NCI-H2196 (cell line): ENCODE measurements at regions not wholly inside any gene's neighbourhood (a gene's known extent, or its start where the extent isn't known, plus 50 kb on each side); places are given as distances from the start of the nearest gene placed in this dataset.

Source experiments
- DNase-seq: peaks from one replicate; lab custom pipeline; 2025; ENCODE audit not compliant: unreplicated experiment; lab: John Stamatoyannopoulos, UW

DNA sequence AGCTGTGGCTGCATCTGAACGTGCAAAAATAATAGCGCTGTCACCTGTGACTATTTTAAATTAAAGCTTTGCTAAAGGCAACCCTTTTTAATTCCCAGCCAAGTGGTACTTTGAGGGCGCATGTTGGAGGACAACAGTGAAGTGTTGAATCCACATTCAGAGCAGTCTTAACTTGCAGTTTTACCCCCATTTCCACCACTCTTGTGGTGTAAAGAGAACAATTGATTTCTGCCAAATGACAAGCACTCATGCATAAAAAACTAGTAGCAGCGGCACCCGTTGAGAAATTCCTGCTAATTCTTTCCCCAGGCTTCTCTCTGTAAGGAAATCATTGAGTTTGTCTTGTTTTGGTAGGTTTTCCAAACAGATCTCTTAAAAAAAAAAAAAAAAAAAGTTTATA lies 1033.3 kb downstream of the EFNB2 start:
- DNase-seq = no peak

DNA sequence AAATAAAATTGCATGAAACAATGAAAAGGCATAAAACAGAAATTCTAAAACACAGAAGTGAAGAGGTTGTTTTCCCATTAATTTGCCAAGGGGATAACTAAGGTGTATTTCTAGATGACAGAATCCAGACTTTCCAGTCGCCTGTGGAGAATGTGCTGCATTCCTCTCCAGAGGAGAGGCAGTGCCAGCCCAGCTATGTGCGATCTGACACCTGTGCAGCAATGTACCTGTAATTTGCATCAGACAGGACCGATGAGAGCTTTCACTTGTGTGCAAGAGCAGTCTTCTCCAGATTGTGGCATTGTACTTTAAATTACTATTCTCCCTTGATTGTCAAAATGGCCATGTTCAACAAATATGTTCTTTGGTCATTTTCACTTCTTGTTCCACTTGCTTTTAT lies 1037.9 kb downstream of the EFNB2 start:
- DNase-seq = no peak

DNA sequence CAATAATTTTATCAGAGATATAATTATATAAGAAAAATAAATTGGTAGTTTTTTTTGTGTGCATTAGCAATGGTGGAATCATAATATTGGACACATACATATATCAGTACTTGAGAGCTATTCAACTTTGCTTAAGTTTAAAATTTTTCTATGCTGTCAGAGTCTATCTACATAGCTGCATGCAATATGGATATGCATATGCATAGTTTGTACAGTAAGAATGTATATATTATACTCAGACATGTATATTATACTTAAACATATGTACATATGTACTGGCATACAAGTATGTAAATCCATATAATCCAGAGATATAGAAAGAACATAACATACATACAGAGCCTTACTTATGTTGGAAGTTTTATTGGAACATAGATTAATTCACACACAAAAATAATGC lies 1043.2 kb downstream of the EFNB2 start:
- DNase-seq = no peak

DNA sequence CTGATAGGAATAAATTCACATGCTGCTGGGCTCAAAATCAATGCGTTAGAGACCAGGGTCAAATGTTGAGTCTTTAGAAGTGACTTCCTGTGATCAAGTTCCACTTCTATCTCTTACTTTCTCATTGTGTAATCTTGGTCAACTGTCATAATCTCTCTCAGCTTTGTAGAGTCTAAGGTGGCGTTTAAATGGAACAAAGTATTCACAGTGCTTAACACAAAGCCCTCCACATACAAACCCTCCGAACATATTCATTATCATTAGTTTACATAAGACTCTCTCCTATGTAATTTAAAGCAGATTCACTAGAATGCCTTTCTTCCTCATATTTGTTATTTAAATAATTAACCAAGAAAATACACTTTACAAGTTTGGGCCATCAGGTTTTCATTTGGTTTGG lies 1044.1 kb downstream of the EFNB2 start:
- DNase-seq = no peak

DNA sequence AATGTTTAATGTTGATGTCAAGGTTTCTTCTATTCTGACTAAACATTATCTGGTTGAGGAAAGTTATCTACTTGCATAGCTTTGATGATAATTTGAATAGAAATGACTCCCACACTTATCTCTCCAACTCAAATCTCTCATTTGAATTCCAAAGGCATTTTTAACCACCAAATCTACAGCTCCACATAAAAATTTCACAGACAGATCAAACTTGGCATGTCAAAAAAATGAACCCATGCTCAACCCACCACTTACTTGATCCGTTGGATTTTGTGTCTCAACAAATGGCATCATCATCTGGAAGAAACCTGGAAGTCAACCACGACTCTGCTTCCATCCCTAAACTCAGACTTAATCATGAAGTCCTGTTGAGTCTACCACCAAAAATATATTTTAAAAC lies 1050.4 kb downstream of the EFNB2 start:
- DNase-seq = no peak

DNA sequence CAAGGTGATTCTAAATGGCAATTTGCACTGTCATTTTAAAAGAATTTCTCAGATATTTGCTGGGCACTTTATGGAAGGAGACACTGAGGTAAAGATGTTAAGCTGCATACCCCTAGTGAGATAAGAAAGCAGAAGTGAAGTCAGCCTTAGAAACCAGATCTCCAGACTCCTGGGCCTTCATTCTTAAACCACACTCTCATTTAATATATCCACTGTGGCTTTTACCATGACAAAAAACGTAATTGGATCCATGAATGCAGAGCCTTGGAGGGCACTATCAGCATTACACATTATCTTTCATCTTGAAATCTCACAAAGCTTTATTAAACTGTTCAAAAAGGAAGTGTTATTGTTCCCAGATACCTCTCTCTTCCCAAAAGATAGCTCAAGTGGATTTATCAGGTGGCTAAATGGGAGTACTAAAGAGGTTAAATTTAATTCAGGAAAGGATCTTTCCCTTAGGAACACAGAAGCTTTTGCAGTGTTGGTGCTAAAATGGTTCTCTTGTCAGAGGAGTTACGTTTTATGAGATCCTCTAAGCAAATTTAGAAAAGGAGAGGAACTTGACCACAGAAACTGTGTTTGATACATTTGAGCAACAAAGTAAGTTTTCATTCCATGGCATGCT lies 1060.4 kb downstream of the EFNB2 start:
- DNase-seq = no peak

DNA sequence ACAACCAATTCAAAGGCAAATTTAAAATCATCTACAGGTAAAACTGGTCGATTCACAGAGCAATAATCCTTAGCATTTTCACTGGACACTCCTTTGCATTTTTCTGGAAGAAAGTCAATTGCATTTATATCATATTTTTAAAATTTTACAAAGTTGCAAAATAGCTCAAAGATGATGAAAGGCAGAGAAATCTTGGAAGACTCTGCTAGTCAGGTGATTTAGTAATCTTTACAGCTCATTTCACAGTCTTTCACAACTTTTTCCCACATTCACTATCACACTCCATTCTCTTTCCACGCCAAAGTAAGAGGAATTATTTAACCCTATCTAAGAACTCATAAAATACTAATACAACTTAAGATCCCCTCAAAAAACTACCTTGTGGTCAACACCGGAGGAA lies 1063.8 kb downstream of the EFNB2 start:
- DNase-seq = no peak

DNA sequence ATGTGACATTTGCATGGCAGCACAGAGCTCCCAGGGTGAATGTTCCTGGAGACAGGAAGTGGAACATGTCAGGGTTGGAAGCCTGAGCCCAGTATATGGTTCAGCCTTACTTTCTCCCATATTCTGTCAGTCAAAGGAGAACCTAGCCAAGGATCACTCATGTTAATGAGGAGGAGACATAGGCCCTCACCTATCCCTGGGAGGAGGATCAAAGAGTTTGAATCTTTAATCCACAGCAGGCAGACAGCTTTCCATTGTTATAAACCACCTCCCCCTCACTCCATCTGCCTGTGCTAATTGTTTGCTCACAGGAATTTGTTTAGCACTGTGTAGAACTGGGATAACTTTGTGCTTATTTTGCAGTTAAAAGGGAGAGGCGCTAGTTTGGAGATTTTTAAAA lies 1069.1 kb downstream of the EFNB2 start:
- no peak for DNase-seq

DNA sequence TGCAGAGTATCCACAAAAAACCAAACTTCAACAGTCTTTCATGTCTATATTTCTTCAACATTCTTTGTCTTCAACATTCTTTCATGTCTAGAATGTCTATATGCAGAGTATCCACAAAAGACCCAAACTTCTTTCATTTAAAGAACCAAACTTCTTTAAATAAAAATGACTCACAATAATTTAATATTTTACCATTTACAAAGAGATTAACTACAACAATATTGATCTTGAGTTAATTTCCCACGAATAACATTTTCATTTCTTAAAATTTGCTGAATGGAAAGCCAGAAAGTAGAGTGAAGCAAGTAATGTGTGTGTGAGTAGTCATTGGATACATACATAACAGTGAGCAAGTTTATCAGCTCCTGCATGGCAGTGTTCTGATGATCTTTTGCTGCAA lies 1069.7 kb downstream of the EFNB2 start, which contains the start of gene DAOA:
DAOA (plus strand) TSS at position 301 of the 400 bp plus-strand sequence.
- no peak for DNase-seq

DNA sequence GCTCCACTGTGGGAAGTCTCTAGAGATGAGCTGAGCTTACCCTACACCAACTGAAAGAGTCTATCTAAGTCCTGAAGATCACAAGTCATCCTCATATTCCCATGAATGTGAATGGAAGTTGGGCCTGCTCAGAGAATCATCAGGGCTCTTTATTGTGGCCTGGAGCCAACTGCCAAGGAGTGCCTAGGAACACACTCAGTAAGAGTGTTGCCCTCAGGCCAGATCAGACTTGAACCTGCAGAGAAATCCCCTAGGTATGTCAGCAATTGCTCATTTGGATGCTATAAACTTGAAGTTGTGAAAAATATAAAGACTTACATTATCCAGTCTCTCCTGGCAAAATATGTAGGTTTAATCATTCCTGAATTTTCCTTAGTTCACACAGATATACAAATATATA lies 1070.2 kb downstream of the EFNB2 start:
- no peak for DNase-seq

DNA sequence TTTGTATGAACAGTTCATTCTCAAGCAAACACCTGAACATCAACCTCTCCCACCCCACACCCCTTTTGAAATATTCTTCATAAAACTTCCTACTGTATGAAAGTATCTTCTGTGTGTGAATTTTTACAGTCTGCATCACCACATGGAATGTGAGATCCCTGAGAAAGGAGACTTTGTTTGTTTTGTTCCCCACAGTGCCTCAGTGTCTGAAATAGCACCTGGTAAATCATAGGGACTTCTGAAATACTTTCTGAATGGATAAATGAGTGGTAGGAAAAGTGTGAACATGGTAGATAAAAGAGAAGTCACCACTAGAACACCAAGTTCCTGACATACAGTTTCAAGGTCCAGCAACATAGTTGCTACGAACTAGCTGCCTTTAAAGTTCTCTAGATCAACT lies 1071.2 kb downstream of the EFNB2 start:
- DNase-seq = no peak

DNA sequence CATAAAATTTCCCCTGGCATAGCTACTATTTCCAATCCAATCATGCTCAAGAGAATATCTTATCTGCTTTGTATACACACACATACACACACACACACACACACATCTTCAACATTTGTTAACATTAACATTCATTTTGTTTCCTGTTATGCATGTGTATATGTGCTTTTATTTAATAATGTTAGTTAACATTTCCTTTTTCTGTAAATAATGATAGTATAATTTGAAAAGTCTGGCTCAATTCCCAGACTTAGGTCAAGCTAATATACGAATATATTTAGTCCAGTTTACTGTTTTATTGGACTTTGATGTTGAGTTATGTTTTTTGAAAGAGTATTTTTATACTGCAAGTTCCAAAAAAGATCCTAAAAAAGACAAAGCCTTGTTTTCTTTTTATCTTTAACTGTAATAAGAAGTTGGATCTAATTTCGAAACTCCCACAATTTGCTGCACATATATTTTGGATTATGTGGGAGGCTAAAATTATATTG lies 1072.4 kb downstream of the EFNB2 start:
- DNase-seq = no peak

DNA sequence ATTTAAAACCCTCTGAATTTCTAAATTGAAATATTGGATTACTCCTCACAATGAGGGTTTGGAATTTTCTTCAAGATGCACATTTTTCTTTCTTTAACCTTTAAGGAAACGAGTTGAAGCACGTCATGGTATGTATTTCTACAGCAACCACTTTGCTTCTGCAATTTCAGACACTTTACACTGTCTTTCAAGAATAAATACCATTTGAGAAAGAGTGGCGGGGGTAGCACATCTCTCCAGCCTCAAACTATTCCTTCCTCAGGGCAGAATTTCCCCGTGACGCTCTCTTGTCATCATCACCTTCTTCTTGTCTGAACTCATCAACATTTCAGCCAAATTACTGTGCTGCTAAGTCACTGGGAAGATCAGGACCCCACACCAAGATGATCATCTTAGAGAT lies 1073.4 kb downstream of the EFNB2 start:
- no peak for DNase-seq

DNA sequence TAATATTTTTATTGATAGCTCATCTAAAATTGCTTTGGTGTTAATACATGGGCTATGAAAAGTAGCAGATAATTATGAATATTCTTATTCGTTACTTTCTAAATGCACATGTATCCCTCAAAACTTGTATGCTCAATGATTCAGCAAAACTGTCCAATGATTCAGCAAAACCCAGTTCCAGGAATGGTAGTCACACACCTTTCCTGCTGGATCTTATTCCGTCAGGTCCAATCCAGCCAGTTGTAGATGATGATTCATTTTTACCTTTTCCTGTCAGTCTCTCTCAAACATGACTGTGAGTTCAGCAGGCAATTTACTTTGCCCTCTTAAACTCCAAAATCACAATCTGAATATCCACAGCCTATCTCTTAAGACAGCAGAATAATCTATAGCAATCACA lies 1082.6 kb downstream of the EFNB2 start:
- no peak for DNase-seq

DNA sequence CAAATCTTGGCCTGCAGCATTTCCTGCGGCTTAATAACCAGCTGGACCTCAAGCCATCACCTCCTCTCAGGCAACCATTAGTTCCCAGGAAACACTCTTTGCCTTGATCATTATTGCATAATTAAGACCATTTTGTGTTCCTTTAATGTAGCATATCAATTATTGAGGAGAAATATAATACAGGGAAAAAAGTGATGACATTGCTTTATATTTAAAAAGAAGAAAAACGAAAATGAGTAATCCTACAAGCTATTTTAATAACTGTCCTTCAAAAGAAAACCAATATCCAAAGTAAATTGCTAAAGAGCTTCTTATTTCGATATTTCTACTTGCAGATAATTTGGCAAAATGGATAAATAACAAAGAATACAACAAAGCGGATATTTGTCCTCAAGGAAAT lies 1084.7 kb downstream of the EFNB2 start:
- no peak for DNase-seq

DNA sequence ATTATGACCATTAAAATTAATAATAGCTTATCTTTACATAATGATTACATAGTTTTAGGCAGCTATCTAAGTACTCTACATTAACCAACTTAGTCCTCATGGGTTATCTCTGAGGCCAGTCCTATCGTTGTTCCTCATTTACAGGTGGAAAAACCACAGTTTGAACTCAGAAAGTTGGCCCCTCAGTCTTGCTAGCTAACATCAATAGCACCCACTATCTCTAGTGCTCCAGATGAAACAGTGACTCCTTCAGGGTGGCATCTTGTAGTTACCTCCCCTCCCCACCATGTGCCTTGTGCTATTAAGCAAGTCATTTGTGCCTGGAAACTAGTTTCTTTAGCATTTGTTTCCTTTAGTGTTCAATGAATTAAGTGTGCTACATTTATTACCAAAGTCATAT lies 1086.7 kb downstream of the EFNB2 start:
- no peak for DNase-seq

DNA sequence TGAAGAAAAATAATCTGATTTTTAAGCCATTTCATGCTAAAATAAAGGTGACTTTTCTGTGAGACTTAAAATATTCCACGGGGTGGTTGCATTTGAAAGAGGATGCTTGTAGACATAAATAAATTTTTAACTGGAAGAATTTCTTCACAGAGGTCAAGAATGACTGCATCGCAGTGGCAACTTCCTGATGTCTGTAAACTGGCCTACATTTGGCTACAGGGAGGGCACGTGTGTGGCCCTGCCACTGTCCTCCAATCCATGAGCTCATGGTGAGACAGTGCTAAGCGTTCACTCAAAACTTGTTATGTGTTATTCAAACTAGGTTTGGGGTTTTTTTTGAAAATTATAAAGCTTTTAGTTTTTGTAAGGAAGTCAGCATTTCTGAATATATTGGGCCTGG lies 1089.3 kb downstream of the EFNB2 start:
- no peak for DNase-seq

DNA sequence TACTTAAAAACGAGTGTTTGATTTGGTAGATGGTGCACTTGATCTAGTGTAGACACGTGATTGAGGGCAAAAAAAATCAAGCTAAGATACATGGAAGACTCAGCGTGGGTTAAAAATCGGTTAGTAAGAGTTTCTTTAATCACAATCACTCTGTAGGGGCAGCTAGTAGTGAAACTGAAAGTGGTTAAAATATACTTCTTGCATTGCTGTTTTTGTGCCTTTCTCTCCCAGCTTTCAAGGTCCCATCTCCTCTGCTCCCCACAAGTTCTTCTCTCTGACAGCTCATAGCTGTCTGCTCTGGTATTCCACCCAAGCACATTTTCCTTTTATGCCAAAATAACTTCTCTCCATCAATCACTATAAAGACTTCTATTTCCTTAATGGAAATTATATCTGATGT lies 1089.7 kb downstream of the EFNB2 start:
- no peak for DNase-seq

DNA sequence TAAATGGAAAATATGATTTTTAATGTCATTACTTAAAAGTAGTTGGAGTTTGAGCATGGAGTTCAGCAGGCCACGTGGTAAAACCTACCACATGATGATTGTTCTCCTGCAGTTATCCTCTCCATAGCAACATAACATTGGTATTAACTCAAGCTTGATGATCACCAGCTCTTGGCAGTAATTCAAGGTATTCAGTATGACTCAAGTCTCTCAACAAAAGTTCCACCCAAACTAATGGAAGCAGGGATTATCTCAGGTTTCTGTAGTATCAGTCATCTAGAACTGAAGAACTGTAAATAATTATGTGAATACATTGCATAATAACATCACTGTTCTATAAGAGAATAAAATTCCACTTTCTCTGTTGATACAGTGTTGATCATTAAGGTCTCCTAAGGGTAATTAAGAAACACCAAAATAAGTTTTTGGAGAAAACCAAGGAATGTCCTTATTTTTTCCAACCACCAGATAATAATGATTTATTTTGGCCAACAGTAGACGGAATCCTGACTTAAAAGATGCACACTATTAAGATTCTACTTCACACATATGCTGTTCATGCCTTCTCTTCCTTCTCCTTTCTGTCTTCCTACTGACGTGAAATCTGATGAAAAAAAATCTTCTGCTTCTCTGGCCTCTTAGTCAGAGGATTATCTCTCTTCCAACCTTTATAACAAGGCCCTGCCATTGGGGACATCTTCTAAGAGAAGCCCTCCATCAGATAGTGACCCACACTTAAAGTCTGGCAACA lies 1092.3 kb downstream of the EFNB2 start:
- no peak for DNase-seq

DNA sequence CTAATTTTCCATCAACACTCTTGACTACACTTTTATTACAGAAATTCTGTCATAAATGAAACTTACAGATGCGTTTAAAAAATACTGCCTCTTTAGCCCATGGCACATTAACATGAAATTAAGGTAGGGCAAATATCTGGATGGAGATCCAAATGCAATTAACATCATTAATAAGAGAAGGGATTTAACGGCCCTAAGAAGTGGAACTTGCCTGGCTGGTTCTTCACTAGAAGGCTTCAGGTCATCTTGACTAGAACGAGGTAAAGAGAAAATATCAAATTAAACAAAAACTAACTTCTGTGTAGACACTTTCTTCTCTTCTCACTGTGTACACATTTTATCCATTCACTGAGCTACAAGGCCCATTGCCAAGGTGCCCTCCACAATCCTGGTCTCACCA lies 1093.4 kb downstream of the EFNB2 start:
- DNase-seq = no peak

DNA sequence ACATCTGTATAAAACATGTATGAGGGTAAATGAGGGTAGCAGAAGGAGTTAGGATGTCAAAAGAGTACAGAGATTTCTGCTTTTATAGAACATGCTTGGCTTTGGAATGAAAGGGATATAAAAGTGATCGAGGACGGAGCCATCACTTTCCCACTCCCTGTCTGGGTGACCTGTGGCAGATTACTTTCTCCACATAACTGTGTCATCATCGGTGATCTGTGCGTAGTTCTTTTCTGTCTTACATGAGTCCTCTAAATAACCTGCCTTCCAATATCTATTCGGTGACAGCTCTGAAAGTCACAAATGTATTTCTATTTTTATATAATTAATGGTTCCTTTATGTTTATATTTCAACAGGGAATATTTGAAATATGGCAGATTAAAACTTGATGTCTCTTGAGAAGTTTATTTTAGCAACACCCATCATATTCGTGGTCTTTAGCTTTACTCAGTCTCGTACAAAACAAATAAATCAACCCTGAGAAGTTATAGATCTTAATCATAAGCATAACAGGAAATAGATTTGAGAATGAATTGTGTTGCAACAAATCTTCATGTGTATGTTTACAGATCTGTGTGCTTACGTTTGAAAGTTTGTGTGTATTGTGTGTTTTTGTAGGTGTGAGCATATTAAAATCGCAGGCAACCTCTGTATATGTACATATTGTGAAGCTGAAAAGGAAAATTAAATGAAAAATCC lies 1094.3 kb downstream of the EFNB2 start:
- no peak for DNase-seq

DNA sequence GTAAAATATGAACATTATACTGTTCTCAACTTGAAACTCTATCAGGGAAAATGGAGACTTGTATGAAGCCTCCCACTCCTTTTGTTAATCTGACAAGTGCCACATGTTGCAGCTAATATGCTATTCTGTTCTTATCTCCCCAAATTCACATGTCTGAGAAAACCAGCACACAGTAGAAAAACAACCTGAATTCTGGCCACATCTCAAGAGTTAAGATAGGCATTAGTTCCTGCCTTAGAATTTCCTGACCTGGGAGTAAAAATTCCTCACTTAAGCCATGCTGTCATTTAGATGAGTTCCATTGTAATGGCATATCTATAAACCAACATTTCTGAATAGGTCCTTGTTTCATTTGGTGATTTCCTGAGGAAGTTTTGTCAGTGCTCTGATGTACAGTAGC lies 1098.5 kb downstream of the EFNB2 start:
- no peak for DNase-seq
